A549 (cell line): ENCODE measurements at regions not wholly inside any gene's neighbourhood (a gene's known extent, or its start where the extent isn't known, plus 50 kb on each side); places are given as distances from the start of the nearest gene placed in this dataset.

Experiments used
- CTCF ChIP-seq: fragments of >200 bp; sonication (Bioruptor Twin); formaldehyde crosslinking; IDR thresholded peaks from 3 replicates; pipeline ENCODE4 v1.5.1; 2016
- HDAC2 ChIP-seq: fragments of 200-600 bp; sonication (generic); IDR thresholded peaks from 2 replicates; pipeline ENCODE4 v1.6.1; 2016
- PBX3 ChIP-seq: IDR thresholded peaks from 2 replicates; pipeline ENCODE4 v1.6.1; 2012
- POLR2A ChIP-seq: IDR thresholded peaks from 2 replicates; pipeline ENCODE4 v1.6.1; 2012; ENCODE audit warnings: mild to moderate bottlenecking, low read length
- SMC3 ChIP-seq: fragments of >200 bp; sonication (Bioruptor Twin); formaldehyde crosslinking; IDR thresholded peaks from 3 replicates; pipeline ENCODE4 v1.6.1; 2018; ENCODE audit warnings: inconsistent platforms
- TP53 ChIP-seq: fragments of 250-450 bp; sonication (Bioruptor Pico); IDR thresholded peaks from 2 replicates; pipeline ENCODE4 v1.5.0; 2021; ENCODE audit warnings: mild to moderate bottlenecking, moderate library complexity
- TF ChIP-seq, protein P1 (sequence below): IDR thresholded peaks from 2 replicates; pipeline ENCODE4 v1.6.1; 2012

DNA sequence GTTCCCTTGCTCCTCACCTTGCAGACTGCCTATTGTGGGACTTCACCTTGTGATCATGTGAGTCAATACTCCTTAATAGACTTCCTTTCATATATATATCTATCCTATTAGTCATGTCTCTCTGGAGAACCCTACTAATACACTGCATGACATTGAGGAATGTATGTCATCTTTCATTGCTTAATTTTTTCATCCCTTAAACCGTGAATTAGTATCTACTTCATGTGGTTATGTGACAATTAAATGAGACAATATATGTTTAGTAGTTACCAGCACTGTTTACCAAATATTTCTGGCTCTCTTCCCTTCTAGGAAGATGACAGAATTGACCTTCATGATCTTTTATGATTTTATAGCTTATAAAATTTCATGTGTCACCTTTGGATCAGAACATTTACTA is 759.5 kb downstream of the GRXCR1 start:
- TF ChIP-seq, protein P1, sequence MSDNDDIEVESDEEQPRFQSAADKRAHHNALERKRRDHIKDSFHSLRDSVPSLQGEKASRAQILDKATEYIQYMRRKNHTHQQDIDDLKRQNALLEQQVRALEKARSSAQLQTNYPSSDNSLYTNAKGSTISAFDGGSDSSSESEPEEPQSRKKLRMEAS = no peak
- no peak for TF ChIP-seq POLR2A
- TF ChIP-seq SMC3 = no peak
- TF ChIP-seq HDAC2 = no peak
- TF ChIP-seq CTCF = no peak
- TF ChIP-seq TP53 (CRISPR knock-in tag) = no peak
- no peak for TF ChIP-seq PBX3
